Activated T-helper 1 cell treated with anti-CD3 and anti-CD28 coated beads, Interleukin-12 subunit alpha, Interleukin-12 subunit beta, Interleukin-2, Interleukin-4 antibody, amounts not matched to agents 30 ng/mL and 10 ng/mL and 1 ng/mL, durations not matched to agents 14 hours and 24 hours and 36 hours (primary cell): ENCODE measurements at regions not wholly inside any gene's neighbourhood (a gene's known extent, or its start where the extent isn't known, plus 50 kb on each side); places are given as distances from the start of the nearest gene placed in this dataset.

Experiments used
- DNase-seq: peaks from one replicate; pipeline ENCODE4 v3.0.0; 2021; ENCODE audit warnings: low spot score
- H3K27ac Mint-ChIP-seq: one replicate; pipeline ENCODE4 v1.8.0; 2021; ENCODE audit warnings: mild to moderate bottlenecking, mixed read lengths
- H3K27me3 Mint-ChIP-seq: one replicate; pipeline ENCODE4 v1.8.0; 2022; ENCODE audit warnings: mild to moderate bottlenecking, moderate library complexity, mixed read lengths; ENCODE audit not compliant: insufficient read depth
- H3K36me3 Mint-ChIP-seq: one replicate; pipeline ENCODE4 v1.8.0; 2021; ENCODE audit warnings: low read depth, mixed read lengths
- H3K4me1 Mint-ChIP-seq: one replicate; pipeline ENCODE4 v1.8.0; 2021; ENCODE audit warnings: low read depth, mixed read lengths
- H3K4me3 Mint-ChIP-seq: one replicate; pipeline ENCODE4 v1.8.0; 2021; ENCODE audit warnings: mild to moderate bottlenecking, moderate library complexity, mixed read lengths
- H3K9me3 Mint-ChIP-seq: one replicate; pipeline ENCODE4 v1.8.0; 2021; ENCODE audit warnings: mixed read lengths
- intact Hi-C: fragments of 100-400 bp; cut with micrococcal nuclease; formaldehyde crosslinking; loops from one replicate; pipeline ENCODE4 v1.15.1; 2024

- H3K9me3 Mint-ChIP-seq, result peaks cover 7% of the 10 kb centered on the region
- DNase-seq, result no peak
Measured at GRCh38 chr11:133677387-133677786, 145.1 kb upstream of the OPCML start.

GRCh38 chr11:133676265-133676664 lies 144.0 kb upstream of the OPCML start:
- peaks cover 7% of the 10 kb centered on the region for H3K9me3 Mint-ChIP-seq
- H3K27ac Mint-ChIP-seq, result no peak overlapping the region
- intact Hi-C loops, result no loop called here
- no peaks in the 10 kb centered on the region for H3K36me3 Mint-ChIP-seq
- H3K4me3 Mint-ChIP-seq, result no peak overlapping the region
- no peaks in the 10 kb centered on the region for H3K27me3 Mint-ChIP-seq
- H3K4me1 Mint-ChIP-seq, result no peaks in the 10 kb centered on the region
- DNase-seq, result no peak

More at GRCh38 chr11:133677387-133677786, 145.1 kb upstream of the OPCML start:
- intact Hi-C loops, result no loop called here
- no peak overlapping the region for H3K27ac Mint-ChIP-seq
- no peaks in the 10 kb centered on the region for H3K4me1 Mint-ChIP-seq
- H3K27me3 Mint-ChIP-seq, result no peaks in the 10 kb centered on the region
- no peak overlapping the region for H3K4me3 Mint-ChIP-seq
- no peaks in the 10 kb centered on the region for H3K36me3 Mint-ChIP-seq

- H3K9me3 Mint-ChIP-seq, result peaks cover 4% of the 10 kb centered on the region
- H3K27ac Mint-ChIP-seq, result no peak overlapping the region
- intact Hi-C loops, result no loop called here
- H3K27me3 Mint-ChIP-seq, result no peaks in the 10 kb centered on the region
- no peaks in the 10 kb centered on the region for H3K4me1 Mint-ChIP-seq
- H3K36me3 Mint-ChIP-seq, result no peaks in the 10 kb centered on the region
- H3K4me3 Mint-ChIP-seq, result no peak overlapping the region
- no peak for DNase-seq
Measured at GRCh38 chr11:133669371-133670053, 137.2 kb upstream of the OPCML start.

- Mint-ChIP-seq H3K36me3 (no peaks in the 10 kb centered on the region), H3K27me3 (peaks cover 2% of the 10 kb centered on the region), H3K4me3 (no peak overlapping the region), H3K9me3 (no peaks in the 10 kb centered on the region), H3K4me1 (no peaks in the 10 kb centered on the region), H3K27ac (no peak overlapping the region)
- no peak for DNase-seq
- intact Hi-C loops, result no loop called here
Measured at GRCh38 chr11:133663135-133663985, 131.1 kb upstream of the OPCML start.

GRCh38 chr11:133661846-133662245 lies 129.5 kb upstream of the OPCML start:
- Mint-ChIP-seq H3K4me1 (no peaks in the 10 kb centered on the region), H3K27me3 (peaks cover 2% of the 10 kb centered on the region), H3K4me3 (no peak overlapping the region), H3K9me3 (peaks cover 5% of the 10 kb centered on the region), H3K27ac (no peak overlapping the region), H3K36me3 (no peaks in the 10 kb centered on the region)
- intact Hi-C loops, result no loop called here
- no peak for DNase-seq

- intact Hi-C loops, result no loop called here
- H3K9me3 Mint-ChIP-seq, result peaks cover 5% of the 10 kb centered on the region
- no peak overlapping the region for H3K4me3 Mint-ChIP-seq
- no peak overlapping the region for H3K27ac Mint-ChIP-seq
- no peaks in the 10 kb centered on the region for H3K36me3 Mint-ChIP-seq
- no peaks in the 10 kb centered on the region for H3K4me1 Mint-ChIP-seq
- no peak for DNase-seq
- H3K27me3 Mint-ChIP-seq, result peaks cover 2% of the 10 kb centered on the region
Measured at GRCh38 chr11:133660202-133660568, 127.9 kb upstream of the OPCML start.

GRCh38 chr11:133659538-133660201 lies 127.4 kb upstream of the OPCML start:
- no peaks in the 10 kb centered on the region for H3K36me3 Mint-ChIP-seq
- intact Hi-C loops, result no loop called here
- no peak overlapping the region for H3K4me3 Mint-ChIP-seq
- no peak for DNase-seq
- H3K4me1 Mint-ChIP-seq, result no peaks in the 10 kb centered on the region
- peaks cover 5% of the 10 kb centered on the region for H3K9me3 Mint-ChIP-seq
- H3K27me3 Mint-ChIP-seq, result peaks cover 2% of the 10 kb centered on the region
- H3K27ac Mint-ChIP-seq, result no peak overlapping the region

GRCh38 chr11:133657054-133657453 lies 124.8 kb upstream of the OPCML start:
- intact Hi-C loops, result no loop called here
- H3K27ac Mint-ChIP-seq, result no peak overlapping the region
- peaks cover 5% of the 10 kb centered on the region for H3K9me3 Mint-ChIP-seq
- H3K27me3 Mint-ChIP-seq, result peaks cover 2% of the 10 kb centered on the region
- no peaks in the 10 kb centered on the region for H3K4me1 Mint-ChIP-seq
- no peak overlapping the region for H3K4me3 Mint-ChIP-seq
- no peak for DNase-seq
- no peaks in the 10 kb centered on the region for H3K36me3 Mint-ChIP-seq

- no peaks in the 10 kb centered on the region for H3K36me3 Mint-ChIP-seq
- intact Hi-C loops, result no loop called here
Measured at GRCh38 chr11:133656082-133656635, 123.9 kb upstream of the OPCML start.

GRCh38 chr11:133654630-133655212 lies 122.4 kb upstream of the OPCML start:
- H3K27ac Mint-ChIP-seq, result no peak overlapping the region
- peaks cover 5% of the 10 kb centered on the region for H3K9me3 Mint-ChIP-seq
- H3K27me3 Mint-ChIP-seq, result peaks cover 2% of the 10 kb centered on the region
- DNase-seq, result no peak
- intact Hi-C loops, result no loop called here
- no peaks in the 10 kb centered on the region for H3K4me1 Mint-ChIP-seq
- no peak overlapping the region for H3K4me3 Mint-ChIP-seq
- no peaks in the 10 kb centered on the region for H3K36me3 Mint-ChIP-seq

More at GRCh38 chr11:133656082-133656635, 123.9 kb upstream of the OPCML start:
- Mint-ChIP-seq H3K4me3 (no peak overlapping the region), H3K27ac (no peak overlapping the region), H3K27me3 (peaks cover 2% of the 10 kb centered on the region), H3K9me3 (peaks cover 5% of the 10 kb centered on the region), H3K4me1 (no peaks in the 10 kb centered on the region)
- DNase-seq, result no peak

- Mint-ChIP-seq H3K27ac (no peak overlapping the region), H3K9me3 (peaks cover 5% of the 10 kb centered on the region), H3K36me3 (no peaks in the 10 kb centered on the region), H3K27me3 (no peaks in the 10 kb centered on the region), H3K4me1 (no peaks in the 10 kb centered on the region), H3K4me3 (no peak overlapping the region)
- intact Hi-C loops, result no loop called here
- no peak for DNase-seq
Measured at GRCh38 chr11:133653336-133653735, 121.0 kb upstream of the OPCML start.

GRCh38 chr11:133650082-133650481 lies 117.8 kb upstream of the OPCML start:
- H3K4me1 Mint-ChIP-seq, result no peaks in the 10 kb centered on the region
- H3K9me3 Mint-ChIP-seq, result no peaks in the 10 kb centered on the region
- intact Hi-C loops, result no loop called here
- no peaks in the 10 kb centered on the region for H3K36me3 Mint-ChIP-seq
- H3K27ac Mint-ChIP-seq, result no peak overlapping the region
- H3K27me3 Mint-ChIP-seq, result no peaks in the 10 kb centered on the region
- DNase-seq, result no peak
- no peak overlapping the region for H3K4me3 Mint-ChIP-seq
